Stimulated activated memory B cell treated with anti-CD40 and anti-IgM and Interleukin-4, amounts not matched to agents 10 μg/mL and 1 μg/mL and 100 μg/mL, for 72 hours (primary cell): ENCODE measurements at regions not wholly inside any gene's neighbourhood (a gene's known extent, or its start where the extent isn't known, plus 50 kb on each side); places are given as distances from the start of the nearest gene placed in this dataset.
"Not testable (repeated sequence)": the region's sequence is repeated elsewhere in the genome, so short reads cannot be mapped to it uniquely, and the experiment has no call there.

ENCODE experiments used
- ATAC-seq: fragments of 150-1000 bp; cut with Tn5 transposase; 2 replicates; pipeline ENCODE4 v1.10.0; 2021
- H3K27ac Mint-ChIP-seq: one replicate; pipeline ENCODE4 v1.8.0; 2022; ENCODE audit warnings: mild to moderate bottlenecking, mixed read lengths
- H3K27me3 Mint-ChIP-seq: one replicate; pipeline ENCODE4 v1.8.0; 2022; ENCODE audit warnings: mixed read lengths
- H3K36me3 Mint-ChIP-seq: one replicate; pipeline ENCODE4 v1.8.0; 2022; ENCODE audit warnings: mixed read lengths
- H3K4me1 Mint-ChIP-seq: one replicate; pipeline ENCODE4 v1.8.0; 2022; ENCODE audit warnings: mixed read lengths
- H3K4me3 Mint-ChIP-seq: one replicate; pipeline ENCODE4 v1.8.0; 2022; ENCODE audit warnings: mild to moderate bottlenecking, moderate library complexity, mixed read lengths
- H3K9me3 Mint-ChIP-seq: one replicate; pipeline ENCODE4 v1.8.0; 2022; ENCODE audit warnings: mixed read lengths

- Mint-ChIP-seq H3K27ac (no peak overlapping the region), H3K27me3 (peaks cover 8% of the 10 kb centered on the region), H3K36me3 (no peaks in the 10 kb centered on the region), H3K9me3 (no peaks in the 10 kb centered on the region), H3K4me3 (no peak overlapping the region), H3K4me1 (peaks cover 6% of the 10 kb centered on the region)
- ATAC-seq = no peak
Measured at GRCh38 chr2:48070415-48070814, 164.1 kb upstream of the FBXO11 start.

GRCh38 chr2:48072583-48072982 lies 166.3 kb upstream of the FBXO11 start:
- H3K27ac Mint-ChIP-seq = no peak overlapping the region
- ATAC-seq = no peak
- no peak overlapping the region for H3K4me3 Mint-ChIP-seq
- H3K9me3 Mint-ChIP-seq = no peaks in the 10 kb centered on the region
- no peaks in the 10 kb centered on the region for H3K4me1 Mint-ChIP-seq
- H3K27me3 Mint-ChIP-seq = peaks cover 15% of the 10 kb centered on the region
- no peaks in the 10 kb centered on the region for H3K36me3 Mint-ChIP-seq

- peaks cover 17% of the 10 kb centered on the region for H3K27me3 Mint-ChIP-seq
- no peaks in the 10 kb centered on the region for H3K9me3 Mint-ChIP-seq
- H3K36me3 Mint-ChIP-seq = no peaks in the 10 kb centered on the region
- ATAC-seq = no peak
- no peak overlapping the region for H3K4me3 Mint-ChIP-seq
- H3K27ac Mint-ChIP-seq = no peak overlapping the region
- peaks cover 5% of the 10 kb centered on the region for H3K4me1 Mint-ChIP-seq
Measured at GRCh38 chr2:48075631-48076030, 169.3 kb upstream of the FBXO11 start.

GRCh38 chr2:48080534-48081316 lies 174.4 kb upstream of the FBXO11 start:
- H3K9me3 Mint-ChIP-seq = peaks cover 4% of the 10 kb centered on the region
- no peak overlapping the region for H3K4me3 Mint-ChIP-seq
- H3K36me3 Mint-ChIP-seq = no peaks in the 10 kb centered on the region
- no peak overlapping the region for H3K27ac Mint-ChIP-seq
- ATAC-seq = no peak
- peaks cover 9% of the 10 kb centered on the region for H3K27me3 Mint-ChIP-seq
- peaks cover 9% of the 10 kb centered on the region for H3K4me1 Mint-ChIP-seq

- Mint-ChIP-seq H3K27me3 (peaks cover 9% of the 10 kb centered on the region), H3K4me3 (no peak overlapping the region), H3K4me1 (peaks cover 9% of the 10 kb centered on the region), H3K36me3 (no peaks in the 10 kb centered on the region), H3K9me3 (peaks cover 8% of the 10 kb centered on the region), H3K27ac (no peak overlapping the region)
- ATAC-seq = no peak
Measured at GRCh38 chr2:48081317-48081628, 175.0 kb upstream of the FBXO11 start.

GRCh38 chr2:48085888-48086287 lies 179.6 kb upstream of the FBXO11 start:
- ATAC-seq = no peak
- Mint-ChIP-seq H3K36me3 (no peaks in the 10 kb centered on the region), H3K27ac (no peak overlapping the region), H3K4me1 (peaks cover 1% of the 10 kb centered on the region), H3K27me3 (no peaks in the 10 kb centered on the region), H3K4me3 (no peak overlapping the region), H3K9me3 (peaks cover 8% of the 10 kb centered on the region)

GRCh38 chr2:48088994-48089393 lies 182.7 kb upstream of the FBXO11 start:
- no peak for ATAC-seq
- no peak overlapping the region for H3K4me3 Mint-ChIP-seq
- H3K36me3 Mint-ChIP-seq = no peaks in the 10 kb centered on the region
- H3K9me3 Mint-ChIP-seq = peaks cover 8% of the 10 kb centered on the region
- no peaks in the 10 kb centered on the region for H3K27me3 Mint-ChIP-seq
- H3K27ac Mint-ChIP-seq = no peak overlapping the region
- no peaks in the 10 kb centered on the region for H3K4me1 Mint-ChIP-seq

- no peaks in the 10 kb centered on the region for H3K36me3 Mint-ChIP-seq
- H3K27ac Mint-ChIP-seq = no peak overlapping the region
- no peaks in the 10 kb centered on the region for H3K4me1 Mint-ChIP-seq
- peaks cover 2% of the 10 kb centered on the region for H3K27me3 Mint-ChIP-seq
- no peak for ATAC-seq
- H3K4me3 Mint-ChIP-seq = no peak overlapping the region
- H3K9me3 Mint-ChIP-seq = peaks cover 8% of the 10 kb centered on the region
Measured at GRCh38 chr2:48089644-48090043, 183.3 kb upstream of the FBXO11 start.

GRCh38 chr2:48092846-48093803 lies 186.8 kb upstream of the FBXO11 start:
- no peaks in the 10 kb centered on the region for H3K4me1 Mint-ChIP-seq

GRCh38 chr2:48096765-48097164 lies 190.5 kb upstream of the FBXO11 start:
- H3K36me3 Mint-ChIP-seq, H3K4me3 Mint-ChIP-seq, ATAC-seq, H3K4me1 Mint-ChIP-seq, H3K9me3 Mint-ChIP-seq, H3K27ac Mint-ChIP-seq: not testable (repeated sequence)
- H3K27me3 Mint-ChIP-seq = peaks cover 27% of the 10 kb centered on the region

More at GRCh38 chr2:48092846-48093803, 186.8 kb upstream of the FBXO11 start:
- Mint-ChIP-seq H3K27me3 (peaks cover 18% of the 10 kb centered on the region), H3K36me3 (no peaks in the 10 kb centered on the region), H3K4me3 (no peak overlapping the region), H3K9me3 (peaks cover 3% of the 10 kb centered on the region), H3K27ac (no peak overlapping the region)
- ATAC-seq = no peak

- Mint-ChIP-seq H3K4me3 (no peak overlapping the region), H3K9me3 (peaks cover 9% of the 10 kb centered on the region), H3K27me3 (peaks cover 27% of the 10 kb centered on the region), H3K36me3 (peaks cover 9% of the 10 kb centered on the region), H3K4me1 (peaks cover 7% of the 10 kb centered on the region), H3K27ac (no peak overlapping the region)
- ATAC-seq = no peak
Measured at GRCh38 chr2:48098539-48098938, 192.2 kb upstream of the FBXO11 start.

- H3K4me1 Mint-ChIP-seq = peaks cover 23% of the 10 kb centered on the region
- no peak overlapping the region for H3K4me3 Mint-ChIP-seq
- no peak overlapping the region for H3K27ac Mint-ChIP-seq
- peaks cover 5% of the 10 kb centered on the region for H3K27me3 Mint-ChIP-seq
- peaks cover 6% of the 10 kb centered on the region for H3K36me3 Mint-ChIP-seq
- H3K9me3 Mint-ChIP-seq = peaks cover 4% of the 10 kb centered on the region
- ATAC-seq = no peak
Measured at GRCh38 chr2:48104418-48104817, 198.1 kb upstream of the FBXO11 start.

- H3K36me3 Mint-ChIP-seq = no peaks in the 10 kb centered on the region
- H3K4me3 Mint-ChIP-seq = no peak overlapping the region
Measured at GRCh38 chr2:48105848-48106247, 199.6 kb upstream of the FBXO11 start.

GRCh38 chr2:48107326-48107925 lies 201.1 kb upstream of the FBXO11 start:
- H3K4me3 Mint-ChIP-seq = no peak overlapping the region
- no peaks in the 10 kb centered on the region for H3K36me3 Mint-ChIP-seq
- H3K27ac Mint-ChIP-seq = no peak overlapping the region
- H3K27me3 Mint-ChIP-seq = no peaks in the 10 kb centered on the region
- no peaks in the 10 kb centered on the region for H3K9me3 Mint-ChIP-seq
- H3K4me1 Mint-ChIP-seq = peaks cover 32% of the 10 kb centered on the region
- ATAC-seq = no peak

More at GRCh38 chr2:48105848-48106247, 199.6 kb upstream of the FBXO11 start:
- Mint-ChIP-seq H3K27ac (peak overlapping the region; percentile 76), H3K9me3 (no peaks in the 10 kb centered on the region), H3K4me1 (peaks cover 24% of the 10 kb centered on the region), H3K27me3 (no peaks in the 10 kb centered on the region)
- ATAC-seq = peak; percentile 62

- Mint-ChIP-seq H3K36me3 (no peaks in the 10 kb centered on the region), H3K9me3 (no peaks in the 10 kb centered on the region), H3K4me1 (peaks cover 30% of the 10 kb centered on the region), H3K27me3 (no peaks in the 10 kb centered on the region), H3K27ac (no peak overlapping the region), H3K4me3 (no peak overlapping the region)
- no peak for ATAC-seq
Measured at GRCh38 chr2:48108455-48108854, 202.2 kb upstream of the FBXO11 start.
